KG1 (cell line): ENCODE measurements at regions not wholly inside any gene's neighbourhood (a gene's known extent, or its start where the extent isn't known, plus 50 kb on each side); places are given as distances from the start of the nearest gene placed in this dataset.
"Not testable (repeated sequence)": the region's sequence is repeated elsewhere in the genome, so short reads cannot be mapped to it uniquely, and the experiment has no call there.

Experiments
- DNase-seq: peaks from one replicate; lab custom pipeline; 2025; lab: John Stamatoyannopoulos, UW

DNA sequence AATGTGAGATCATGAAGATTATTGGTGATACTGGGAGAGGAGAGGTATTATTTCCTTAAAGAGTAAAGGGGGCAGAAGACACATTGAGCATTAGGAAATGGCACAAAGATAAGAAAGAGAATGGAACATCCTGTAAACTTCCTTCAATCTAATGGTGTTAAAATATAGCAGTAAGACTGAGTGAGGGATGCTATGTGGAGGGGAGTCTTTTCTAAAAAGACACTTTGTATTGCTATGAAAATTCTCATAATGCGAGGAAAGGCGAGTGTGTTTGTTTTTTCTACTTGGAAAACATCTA is 405.2 kb downstream of the ARL4A start:
- no peak for DNase-seq

DNA sequence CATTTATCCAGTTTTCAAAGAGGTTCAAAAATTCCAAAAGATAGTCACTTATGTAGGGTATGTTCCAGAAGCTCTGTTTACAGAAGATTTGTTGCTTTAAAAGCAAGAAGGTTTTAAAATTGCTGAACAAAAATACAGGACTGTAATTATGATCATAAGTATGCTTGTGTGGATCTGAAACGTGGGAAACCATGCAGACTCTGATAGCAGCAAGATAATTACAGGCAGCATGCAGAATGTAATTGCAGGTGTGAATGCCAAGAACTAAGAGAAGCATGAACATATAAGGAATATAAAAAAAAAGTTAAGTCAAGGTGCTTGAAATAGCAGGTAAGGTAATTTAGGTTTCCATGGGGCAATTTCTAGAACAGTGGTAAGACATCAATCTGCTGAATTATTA is 405.7 kb downstream of the ARL4A start:
- DNase-seq = no peak

DNA sequence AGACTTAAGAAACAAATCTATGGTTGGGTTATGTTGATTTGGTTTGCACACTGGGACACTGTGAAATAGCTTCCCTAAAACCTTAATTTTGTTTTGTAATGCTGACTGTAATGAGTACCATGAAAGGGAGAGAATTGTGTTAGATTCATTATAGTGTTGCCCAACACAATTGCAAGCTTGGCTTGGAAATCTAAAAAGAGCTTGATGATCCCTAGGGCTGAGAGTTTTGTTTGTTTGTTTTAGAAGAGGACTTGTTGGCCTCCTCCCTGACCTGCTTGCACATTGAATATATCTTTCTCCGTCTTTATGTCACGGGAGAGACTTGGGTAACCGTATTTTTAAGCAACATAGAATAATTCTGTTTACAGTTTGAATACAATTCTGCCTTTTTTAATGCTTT is 410.1 kb downstream of the ARL4A start:
- no peak for DNase-seq

DNA sequence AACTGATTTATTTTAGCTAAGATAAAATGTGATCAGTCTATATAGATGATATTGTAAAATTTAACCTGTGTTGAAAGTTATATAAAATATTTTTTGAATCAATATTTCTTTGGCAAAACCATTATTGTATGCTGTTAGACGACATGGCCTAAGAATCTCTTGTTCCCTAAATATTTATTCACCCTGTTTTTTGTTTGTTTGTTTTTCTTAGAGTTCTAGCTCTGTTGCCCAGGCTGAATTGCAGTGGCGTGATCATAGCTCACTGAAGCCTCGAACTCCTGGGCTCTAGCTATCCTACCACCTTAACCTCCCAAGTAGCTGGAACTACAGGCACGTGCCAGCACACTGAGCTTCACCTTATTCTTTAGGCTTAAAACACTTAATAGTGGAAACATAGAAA is 410.7 kb downstream of the ARL4A start:
- DNase-seq = no peak

DNA sequence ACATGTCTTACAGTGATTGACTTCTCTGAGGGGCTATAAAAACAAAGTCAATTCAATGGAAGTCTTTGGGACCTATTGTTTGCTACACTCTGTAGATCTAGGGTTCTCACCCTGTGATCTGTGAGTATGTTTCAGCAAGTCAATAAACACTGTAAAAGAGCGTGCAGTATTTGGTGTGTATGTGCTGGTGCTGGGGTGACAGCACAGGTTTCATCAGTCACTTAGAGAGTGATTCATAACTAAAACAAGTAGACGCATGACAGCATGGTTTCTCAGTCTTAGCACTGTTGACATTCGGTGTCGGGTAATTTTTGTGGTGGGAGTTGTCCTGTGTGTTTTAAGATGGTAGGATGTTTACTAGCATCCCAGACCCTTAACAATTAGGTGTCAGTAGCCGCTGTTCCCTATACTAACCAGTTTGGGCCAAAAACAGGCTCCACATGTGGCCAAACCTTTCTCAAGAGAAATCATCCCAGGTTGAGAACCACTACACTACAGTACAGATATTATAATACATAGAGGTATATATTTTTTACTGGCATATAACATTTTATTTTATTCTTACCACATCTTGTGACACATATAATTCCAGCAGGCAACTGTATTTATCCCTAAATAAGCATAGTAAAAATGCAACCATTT is 411.8 kb downstream of the ARL4A start:
- no peak for DNase-seq

DNA sequence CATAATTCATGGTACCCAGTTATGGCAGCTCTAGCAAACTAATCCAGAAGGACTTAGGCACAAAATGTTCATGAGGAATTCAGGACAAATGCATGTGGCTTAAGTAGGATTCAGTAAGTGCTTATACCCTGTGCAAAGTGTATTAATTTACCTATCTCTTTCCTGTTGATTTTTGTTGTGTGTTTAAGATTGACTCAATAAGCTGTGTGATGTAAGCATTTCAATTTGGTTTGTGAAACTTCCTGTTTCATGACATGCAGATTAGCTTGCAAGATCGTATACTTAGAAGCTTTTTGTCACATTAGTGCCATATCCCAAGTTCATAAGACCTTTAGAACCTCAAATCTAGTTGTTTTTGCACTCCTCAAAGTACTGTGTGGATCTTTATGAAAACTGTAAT is 416.7 kb downstream of the ARL4A start:
- DNase-seq = no peak

DNA sequence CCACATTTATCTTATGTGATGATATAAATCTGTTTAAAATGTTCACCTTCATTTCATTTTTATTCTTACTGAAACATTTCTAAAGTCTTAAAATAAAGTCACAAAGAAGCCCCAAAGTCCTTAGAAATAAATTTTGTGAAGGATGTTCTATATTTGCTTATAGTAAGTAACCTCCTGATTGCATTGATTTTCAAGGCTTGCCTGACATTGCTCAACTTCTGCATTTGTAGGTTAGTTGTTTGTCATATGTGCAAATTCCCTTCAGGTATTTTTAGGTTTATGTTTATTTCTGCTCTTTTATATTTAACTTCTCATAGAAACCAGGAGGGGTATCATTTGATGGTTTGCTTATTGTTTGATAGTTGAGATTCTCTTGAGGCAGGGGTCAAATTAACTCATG is 417.8 kb downstream of the ARL4A start:
- no peak for DNase-seq

DNA sequence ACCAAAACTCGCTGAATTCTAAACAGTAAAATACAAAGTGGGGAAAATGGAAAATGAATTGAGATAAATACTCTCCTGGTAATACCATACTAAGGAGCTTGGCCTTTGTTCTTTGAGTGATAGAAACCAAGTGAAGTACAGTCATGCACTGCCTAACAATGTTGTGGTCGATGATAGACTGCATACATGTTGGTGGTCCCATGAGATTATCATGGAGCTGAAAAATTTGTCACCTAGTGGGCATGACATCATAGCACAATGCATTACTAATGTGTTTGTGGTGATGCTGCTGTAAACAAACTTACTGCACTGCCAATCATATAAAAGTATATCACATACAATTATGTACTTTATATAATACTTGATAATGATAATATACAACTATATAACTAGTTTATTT is 419.1 kb downstream of the ARL4A start:
- DNase-seq = no peak

DNA sequence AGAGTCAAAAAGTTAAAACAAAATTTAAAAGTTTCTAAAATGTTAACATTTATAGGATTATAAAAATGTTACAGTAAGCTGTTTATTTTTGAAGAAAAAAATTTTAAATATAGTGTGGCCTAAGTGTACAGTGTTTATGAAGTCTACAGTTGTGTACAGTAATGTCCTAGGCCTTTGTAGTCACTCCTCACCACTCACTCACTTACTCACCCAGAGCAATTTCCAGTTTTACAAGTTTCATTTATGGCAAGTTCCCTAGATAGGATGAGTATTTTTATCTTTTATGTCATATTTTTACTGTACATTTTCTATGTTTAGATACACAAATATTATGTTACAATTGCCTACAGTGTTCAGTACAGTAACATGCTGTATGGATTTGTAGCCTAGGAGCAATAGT is 419.9 kb downstream of the ARL4A start:
- DNase-seq = no peak

DNA sequence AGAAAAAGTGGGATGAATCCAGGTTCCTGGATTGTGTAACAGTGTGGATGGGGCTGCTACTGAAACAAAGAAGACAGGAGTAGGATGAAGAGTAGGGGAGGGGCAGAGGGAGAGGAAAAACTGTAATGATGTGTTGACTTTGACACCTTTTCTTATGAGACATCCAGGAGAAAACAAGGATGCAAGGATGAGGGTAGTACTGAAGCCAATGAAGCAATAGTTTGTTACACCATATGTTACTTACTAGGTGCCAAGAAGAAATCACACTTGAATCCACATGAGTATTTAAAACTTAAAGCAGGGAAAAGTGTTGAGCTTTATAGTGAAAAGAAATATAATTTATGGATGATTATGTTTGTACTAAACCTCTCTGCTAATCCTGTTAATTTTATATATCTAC is 420.6 kb downstream of the ARL4A start:
- no peak for DNase-seq

DNA sequence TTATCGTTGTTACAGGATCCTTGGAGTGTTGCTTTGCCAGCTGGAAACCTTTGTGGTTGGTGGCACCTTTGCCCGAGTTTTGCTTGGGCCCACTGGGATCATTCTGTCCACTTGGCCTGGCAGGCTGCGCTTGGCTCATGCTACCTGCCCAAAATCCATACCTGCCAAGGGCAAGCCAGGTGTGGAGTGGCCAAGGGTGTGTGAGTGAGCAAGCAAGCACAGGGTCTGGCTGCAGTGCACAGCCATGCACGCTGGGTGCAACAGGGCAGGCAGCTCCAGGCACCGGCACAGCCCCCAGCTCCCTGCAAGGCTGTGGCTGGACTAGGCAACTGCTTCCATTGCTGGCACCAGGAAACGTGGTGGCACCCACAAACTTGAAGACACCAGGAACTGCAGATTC is 421.8 kb downstream of the ARL4A start:
- DNase-seq = no peak

DNA sequence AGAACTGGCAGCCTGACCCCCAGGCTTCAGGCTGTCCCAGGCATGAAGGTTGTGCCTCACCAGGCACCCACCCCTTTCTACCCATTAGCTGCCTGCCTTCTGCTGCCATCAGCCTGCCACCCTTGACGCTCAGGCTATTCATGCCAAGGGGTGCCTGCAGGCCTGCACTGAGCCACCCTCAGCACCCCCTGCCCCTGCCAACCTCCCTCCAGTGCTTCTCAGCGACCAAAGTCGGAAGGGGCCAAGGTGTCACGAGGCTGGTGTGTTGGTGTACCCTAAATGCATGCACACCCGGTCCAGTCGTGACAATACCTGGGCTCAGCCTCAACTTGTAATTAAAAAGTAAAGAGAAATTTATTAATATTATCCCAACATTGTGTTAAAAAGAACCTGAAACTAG is 422.7 kb downstream of the ARL4A start:
- no peak for DNase-seq

DNA sequence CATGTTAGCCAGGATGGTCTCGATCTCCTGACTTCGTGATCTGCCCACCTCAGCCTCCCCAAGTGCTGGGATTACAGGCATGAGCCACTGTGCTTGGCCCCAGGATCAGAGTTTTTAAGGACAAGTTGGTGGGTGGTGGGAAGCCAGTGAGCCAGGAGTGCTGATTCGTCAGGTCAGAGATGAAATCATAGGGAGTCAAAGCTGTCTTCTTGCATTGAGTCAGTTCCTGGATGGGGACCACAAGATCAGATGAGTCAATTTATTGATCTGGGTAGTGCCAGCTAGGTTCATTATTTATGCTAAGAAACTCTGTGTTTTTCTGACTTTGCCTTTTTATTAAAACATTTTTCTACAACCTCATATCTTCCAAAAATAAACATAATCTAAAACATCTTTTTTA is 423.8 kb downstream of the ARL4A start:
- no peak for DNase-seq

DNA sequence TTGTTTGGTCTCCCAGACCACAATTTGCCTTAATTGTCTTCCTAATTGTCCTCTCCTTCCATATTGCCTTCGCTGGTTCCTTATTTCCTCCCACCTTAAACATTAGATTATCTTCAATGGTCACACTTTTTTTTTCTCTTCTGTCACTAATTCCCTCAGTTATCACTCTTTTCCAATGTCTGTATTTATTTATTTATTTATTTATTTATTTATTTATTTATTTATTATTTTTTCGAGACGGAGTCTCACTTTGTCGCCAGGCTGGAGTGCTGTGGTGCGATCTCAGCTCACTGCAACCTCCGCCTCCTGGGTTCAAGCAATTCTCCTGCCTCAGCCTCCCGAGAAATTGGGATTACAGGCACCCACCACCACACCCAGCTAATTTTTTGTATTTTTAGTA is 426.8 kb downstream of the ARL4A start:
- not testable (repeated sequence) for DNase-seq

DNA sequence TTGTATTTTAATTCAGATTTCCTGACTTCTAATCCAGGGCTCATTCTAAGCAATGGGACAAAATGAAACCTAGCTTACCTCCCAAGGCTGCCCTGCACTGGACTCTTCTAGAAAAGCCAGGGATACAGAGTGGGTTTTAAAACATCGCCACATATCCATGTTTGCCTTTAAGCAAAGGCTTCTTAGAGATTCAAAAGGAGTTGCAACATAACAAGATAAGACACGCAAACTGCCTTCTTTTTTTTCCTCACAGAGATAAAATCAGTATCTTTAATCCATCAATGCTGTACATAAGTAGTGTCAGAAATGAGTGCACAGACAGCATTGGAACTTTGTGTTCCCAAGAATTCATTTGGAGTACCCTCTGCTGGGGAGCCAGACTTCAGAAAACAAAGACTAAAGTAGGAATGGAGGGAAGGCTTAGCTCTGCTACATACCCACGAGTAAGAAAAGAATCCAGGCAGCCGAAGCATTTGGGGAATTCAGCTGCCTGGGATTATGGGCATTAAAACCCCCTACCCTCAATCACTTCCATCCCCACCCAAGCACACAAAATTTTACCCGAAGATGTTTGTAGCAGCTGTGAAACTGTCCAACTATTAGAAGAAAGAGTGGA is 427.8 kb downstream of the ARL4A start:
- DNase-seq = no peak

DNA sequence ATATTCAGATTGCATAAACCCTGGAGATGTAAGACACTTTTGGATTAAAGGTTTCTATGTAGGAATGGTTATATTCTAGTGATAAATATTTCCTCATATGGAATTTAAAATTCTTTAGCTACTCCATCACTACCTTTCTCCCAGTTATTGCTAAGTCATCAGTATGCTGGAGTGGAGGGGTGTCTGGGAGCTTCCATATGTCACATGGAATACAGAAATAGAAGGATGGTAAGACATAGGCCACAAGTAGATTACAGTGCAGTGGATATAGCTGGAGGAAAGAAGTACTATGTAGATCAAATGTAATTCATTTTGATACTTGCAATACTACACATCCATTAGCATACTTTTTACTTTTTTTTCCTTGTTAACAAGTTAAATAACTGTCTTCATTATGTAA is 428.4 kb downstream of the ARL4A start:
- no peak for DNase-seq

DNA sequence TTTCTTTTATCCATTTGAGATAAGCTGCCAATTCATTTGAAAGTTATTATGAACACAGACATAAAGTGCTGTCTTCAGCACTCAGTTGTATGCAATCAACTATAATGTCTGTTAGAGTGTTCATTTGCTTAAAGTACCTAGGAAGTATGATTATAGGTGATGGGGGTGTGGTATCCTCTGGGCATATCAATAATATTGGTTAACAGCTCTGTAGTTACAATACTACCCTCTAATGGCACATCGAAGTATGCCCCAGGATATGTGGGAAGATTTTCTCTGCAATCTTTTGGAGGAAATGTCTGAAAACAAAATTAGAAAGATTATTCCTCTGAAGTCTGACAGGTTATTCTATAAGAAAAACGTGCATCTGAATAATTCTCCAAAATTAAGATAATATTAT is 429.7 kb downstream of the ARL4A start:
- DNase-seq = no peak

DNA sequence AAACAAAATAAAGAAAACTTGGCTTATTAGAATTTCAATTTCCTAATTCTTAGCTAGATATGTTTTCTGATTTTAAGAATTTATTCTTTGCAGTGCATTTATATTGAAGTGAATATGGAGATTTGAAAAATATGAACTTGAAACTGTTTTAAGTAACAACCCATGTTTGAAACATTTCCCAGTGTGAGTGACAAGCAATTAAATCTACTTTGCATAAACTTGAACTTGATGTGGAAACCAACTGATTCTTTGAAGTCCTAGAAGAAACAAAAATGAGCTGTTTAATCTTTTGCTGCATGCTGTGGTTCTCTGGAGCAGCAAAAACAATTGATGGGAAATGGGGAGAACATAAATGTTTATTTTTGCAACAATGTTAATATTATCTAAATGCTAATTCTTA is 430.2 kb downstream of the ARL4A start:
- DNase-seq = no peak

DNA sequence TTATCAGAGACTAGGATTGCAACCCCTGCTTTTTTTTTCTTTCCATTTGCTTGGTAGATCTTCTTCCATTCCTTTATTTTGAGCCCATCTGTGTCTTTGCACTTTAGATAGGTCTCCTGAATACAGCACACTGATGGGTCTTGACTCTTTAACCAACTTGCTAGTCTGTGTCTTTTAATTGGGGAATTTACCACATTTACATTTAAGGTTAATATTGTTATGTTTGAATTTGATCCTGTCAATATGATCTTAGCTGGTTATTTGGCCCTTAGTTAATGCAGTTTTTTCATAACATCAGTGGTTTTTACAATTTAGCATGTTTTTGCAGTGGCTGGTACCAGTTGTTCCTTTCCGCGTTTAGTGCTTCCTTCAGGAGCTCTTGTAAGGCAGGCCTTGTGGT is 437.2 kb downstream of the ARL4A start:
- not testable (repeated sequence) for DNase-seq

DNA sequence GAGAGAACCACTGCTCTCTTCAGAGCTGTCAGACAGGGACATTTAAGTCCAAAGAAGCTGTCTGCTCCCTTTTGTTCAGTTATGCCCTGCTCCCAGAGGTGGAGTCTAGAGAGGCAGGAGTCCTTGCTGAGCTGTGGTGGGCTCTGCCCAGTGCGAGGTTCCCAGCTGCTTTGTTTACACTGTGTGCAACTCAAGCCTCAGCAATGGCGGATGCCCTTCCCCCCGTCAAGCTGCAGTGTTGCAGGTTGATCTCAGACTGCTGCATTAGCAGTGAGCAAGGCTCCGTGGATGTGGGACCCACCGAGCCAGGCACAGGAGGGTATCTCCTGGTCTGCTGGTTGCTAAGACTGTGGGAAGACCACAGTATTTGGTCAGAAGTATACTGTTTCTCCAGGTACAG is 438.9 kb downstream of the ARL4A start:
- DNase-seq = no peak

DNA sequence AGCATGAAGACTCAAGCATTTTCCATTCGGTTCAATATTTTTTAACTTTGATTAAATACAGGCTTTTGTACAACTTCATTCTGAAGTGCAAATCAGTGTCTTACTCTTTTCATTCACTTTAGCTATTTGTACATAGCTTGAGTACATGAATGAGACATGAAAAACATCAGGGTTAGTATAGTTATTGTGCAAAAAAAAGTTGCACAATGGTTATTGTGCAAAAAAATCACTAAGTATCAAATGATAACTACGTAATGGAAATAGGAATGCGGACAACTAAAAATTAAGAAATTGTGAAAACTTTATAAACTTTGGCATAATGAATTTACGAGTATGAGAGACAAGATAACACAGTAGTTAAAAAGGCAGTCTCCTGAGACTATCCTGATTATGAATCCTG is 442.9 kb downstream of the ARL4A start:
- DNase-seq = no peak

DNA sequence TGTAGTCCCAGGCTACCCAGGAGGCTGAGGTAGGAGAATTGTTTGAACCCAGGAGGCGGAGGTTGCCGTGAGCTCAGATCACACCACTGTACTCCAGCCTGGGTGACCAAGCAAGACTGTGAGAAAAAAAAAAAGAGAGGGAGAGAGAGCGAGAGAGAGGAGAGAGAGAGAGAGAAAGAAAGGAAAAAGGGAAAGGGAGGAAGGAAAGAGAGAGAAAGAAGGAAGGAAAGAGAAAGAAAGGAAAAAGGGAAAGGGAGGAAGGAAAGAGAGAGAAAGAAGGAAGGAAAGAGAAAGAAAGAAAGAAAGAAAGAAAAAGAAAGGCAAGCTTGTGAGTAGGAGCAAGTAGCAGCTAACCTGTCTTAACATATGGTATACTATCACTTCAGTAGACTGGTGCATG is 443.5 kb downstream of the ARL4A start:
- DNase-seq = not testable (repeated sequence)

DNA sequence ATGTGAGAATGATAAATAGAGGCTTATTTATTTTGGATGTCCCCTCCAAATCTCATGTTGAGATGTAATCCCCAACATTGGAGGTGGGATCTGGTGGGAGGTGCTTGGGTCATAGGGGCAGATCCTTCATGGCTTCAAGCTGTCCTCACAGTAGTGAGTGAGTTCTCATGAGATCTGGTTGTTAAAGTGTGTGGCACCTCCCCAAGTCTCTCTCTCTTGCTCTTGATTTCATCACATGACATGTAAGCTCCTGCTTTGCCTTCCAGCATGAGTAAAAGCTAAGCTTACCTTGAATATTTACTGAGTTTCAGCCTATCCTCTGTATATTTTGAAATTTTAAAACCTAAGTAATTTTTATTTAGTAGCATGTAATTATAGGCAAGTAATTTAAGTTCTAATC is 444.9 kb downstream of the ARL4A start:
- no peak for DNase-seq

DNA sequence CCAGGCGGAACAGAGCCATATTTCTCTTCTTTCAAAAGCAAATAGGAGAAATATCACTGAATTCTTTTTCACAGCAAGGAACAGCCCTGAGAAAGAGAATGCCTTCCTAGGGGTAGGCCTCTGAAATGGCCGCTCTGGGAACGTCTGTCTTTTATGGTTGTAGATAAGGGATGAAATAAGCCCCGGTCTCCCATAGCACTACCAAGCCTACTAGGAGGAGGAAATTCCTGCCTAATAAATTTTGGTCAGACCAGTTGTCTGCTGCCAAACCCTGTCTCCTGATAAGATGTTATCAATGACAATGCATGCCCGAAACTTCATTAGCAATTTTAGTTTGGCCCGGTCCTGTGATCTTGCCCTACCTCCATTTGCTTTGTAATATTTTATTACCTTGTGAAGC is 448.9 kb downstream of the ARL4A start:
- not testable (repeated sequence) for DNase-seq

DNA sequence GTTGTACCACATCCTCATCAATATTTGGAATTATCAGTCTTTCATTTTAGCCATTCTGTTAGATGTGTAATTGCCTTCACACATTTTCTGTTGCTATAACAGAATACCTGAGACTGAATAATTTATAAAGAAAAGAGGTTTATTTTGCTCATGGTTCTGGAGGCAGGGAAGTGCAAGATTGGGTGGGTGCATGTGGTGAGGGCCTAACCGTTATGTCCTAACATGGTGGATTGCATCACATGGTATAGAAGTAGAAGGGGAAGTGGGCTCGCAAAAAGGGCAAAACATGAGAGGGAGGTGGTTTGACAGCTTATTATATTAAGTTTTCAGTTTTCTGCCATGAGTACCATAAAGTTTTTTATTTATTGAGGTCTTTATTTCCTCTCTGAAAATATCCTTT is 452.0 kb downstream of the ARL4A start:
- no peak for DNase-seq
